ENCODE measurements at regions not wholly inside any gene's neighbourhood (a gene's known extent, or its start where the extent isn't known, plus 50 kb on each side); places are given as distances from the start of the nearest gene placed in this dataset.

DNA sequence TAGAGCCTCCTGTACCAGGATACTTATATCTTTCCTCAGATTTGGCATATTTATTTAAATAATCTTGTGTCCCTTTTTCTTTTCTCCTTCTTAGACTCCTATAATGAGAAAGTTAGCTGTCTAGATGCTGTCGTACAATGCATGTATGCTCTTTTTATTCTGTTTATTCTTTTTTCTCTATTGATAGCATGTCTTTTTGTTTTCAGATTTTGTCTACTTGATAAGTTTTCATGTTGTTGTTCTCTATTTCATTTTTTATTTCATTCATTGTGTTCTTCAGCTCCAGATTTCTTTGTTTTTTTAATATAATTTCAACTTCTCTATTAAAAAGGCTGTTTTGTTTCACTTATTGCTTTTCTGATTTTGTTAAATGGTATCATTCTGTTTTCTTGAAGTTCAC, 674.3 kb upstream of the POU3F3 start:
- peaks cover 3 to 6% of the 10 kb centered on the region in 2 donors for H3K9me3 ChIP-seq (ENCODE audit: control insufficient read depth in 2 of 2, low read length in 2 of 2)
- H3K9ac ChIP-seq (ENCODE audit: low read length in 2 of 2), result no peak overlapping the region
- no peak overlapping the region for H3K4me3 ChIP-seq (ENCODE audit: low read length in 2 of 2)
- H3K27me3 ChIP-seq (ENCODE audit: control insufficient read depth in 1 of 2, insufficient read depth in 2 of 2, low read length in 2 of 2), result no peaks in the 10 kb centered on the region
- H3K36me3 ChIP-seq (ENCODE audit: control insufficient read depth in 2 of 2, insufficient read depth in 2 of 2, low read length in 2 of 2), result no peaks in the 10 kb centered on the region
- no peaks in the 10 kb centered on the region for H3K4me1 ChIP-seq (ENCODE audit: control insufficient read depth, insufficient read depth, low read length)
- no peak overlapping the region for H3K27ac ChIP-seq (ENCODE audit: low read length)

DNA sequence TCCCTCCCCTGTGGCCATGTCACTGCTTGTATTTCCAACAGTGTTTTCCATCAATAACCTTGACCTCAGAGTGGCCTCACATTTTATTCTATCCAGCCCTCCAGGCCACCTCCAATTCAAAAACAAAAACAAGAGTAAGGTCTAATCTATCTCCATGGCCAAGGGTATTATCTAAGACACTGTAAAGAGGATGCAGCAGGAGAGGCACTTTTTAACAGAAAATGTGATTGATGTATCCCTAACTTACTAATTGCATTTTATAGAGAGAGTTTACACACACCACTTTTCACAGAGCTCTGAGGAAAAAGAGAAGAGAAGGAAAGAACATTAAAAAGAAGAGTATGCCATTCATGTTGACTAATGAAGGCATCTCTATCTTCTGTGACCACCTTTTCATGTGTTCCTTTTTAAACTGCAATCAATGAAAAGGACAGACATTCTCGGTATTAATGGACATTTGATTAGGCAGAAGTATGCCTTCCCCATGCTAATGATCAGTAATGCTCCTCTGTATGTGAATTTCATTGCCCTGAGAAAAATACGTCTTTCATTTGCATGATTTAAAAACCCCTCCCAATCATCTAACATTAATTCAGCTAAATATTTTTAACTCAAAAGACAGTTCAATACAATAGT, 653.3 kb upstream of the POU3F3 start:
- H3K4me3 ChIP-seq (ENCODE audit: low read length in 2 of 2), result no peak overlapping the region

DNA sequence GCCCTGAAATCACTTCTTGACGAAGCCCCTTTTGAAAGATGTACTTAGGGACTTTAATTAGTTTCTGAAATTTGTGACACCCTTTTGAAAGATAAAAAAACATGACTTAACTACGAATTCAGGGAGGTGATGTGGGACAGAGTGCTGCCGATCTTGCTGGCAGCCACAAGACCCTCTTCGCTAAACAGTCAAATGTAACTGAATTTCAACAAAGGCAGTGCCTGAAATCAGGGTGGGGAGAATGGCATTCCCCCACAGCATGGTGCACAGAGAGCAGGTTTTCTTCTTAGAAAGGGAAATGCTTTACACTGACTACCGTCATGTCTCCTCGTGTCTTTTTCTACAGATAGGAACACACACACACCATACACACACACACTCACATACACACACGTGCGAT, 640.2 kb upstream of the POU3F3 start:
- no peaks in the 10 kb centered on the region for H3K27me3 ChIP-seq (ENCODE audit: control insufficient read depth in 1 of 2, insufficient read depth in 2 of 2, low read length in 2 of 2)
- H3K9me3 ChIP-seq (ENCODE audit: control insufficient read depth in 2 of 2, low read length in 2 of 2), result no peaks in the 10 kb centered on the region
- H3K9ac ChIP-seq (ENCODE audit: low read length in 2 of 2), result no peak overlapping the region
- H3K4me3 ChIP-seq (ENCODE audit: low read length in 2 of 2), result no peak overlapping the region
- H3K27ac ChIP-seq (ENCODE audit: low read length), result no peak overlapping the region
- no peaks in the 10 kb centered on the region for H3K4me1 ChIP-seq (ENCODE audit: control insufficient read depth, insufficient read depth, low read length)
- no peaks in the 10 kb centered on the region for H3K36me3 ChIP-seq (ENCODE audit: control insufficient read depth in 2 of 2, insufficient read depth in 2 of 2, low read length in 2 of 2)

More for the DNA sequence above, 653.3 kb upstream of the POU3F3 start:
- Histone ChIP-seq H3K9me3 (ENCODE audit: control insufficient read depth in 2 of 2, low read length in 2 of 2) (no peaks in the 10 kb centered on the region), H3K27ac (ENCODE audit: low read length) (no peak overlapping the region), H3K27me3 (ENCODE audit: control insufficient read depth in 1 of 2, insufficient read depth in 2 of 2, low read length in 2 of 2) (no peaks in the 10 kb centered on the region), H3K4me1 (ENCODE audit: control insufficient read depth, insufficient read depth, low read length) (no peaks in the 10 kb centered on the region), H3K9ac (ENCODE audit: low read length in 2 of 2) (no peak overlapping the region), H3K36me3 (ENCODE audit: control insufficient read depth in 2 of 2, insufficient read depth in 2 of 2, low read length in 2 of 2) (no peaks in the 10 kb centered on the region)

DNA sequence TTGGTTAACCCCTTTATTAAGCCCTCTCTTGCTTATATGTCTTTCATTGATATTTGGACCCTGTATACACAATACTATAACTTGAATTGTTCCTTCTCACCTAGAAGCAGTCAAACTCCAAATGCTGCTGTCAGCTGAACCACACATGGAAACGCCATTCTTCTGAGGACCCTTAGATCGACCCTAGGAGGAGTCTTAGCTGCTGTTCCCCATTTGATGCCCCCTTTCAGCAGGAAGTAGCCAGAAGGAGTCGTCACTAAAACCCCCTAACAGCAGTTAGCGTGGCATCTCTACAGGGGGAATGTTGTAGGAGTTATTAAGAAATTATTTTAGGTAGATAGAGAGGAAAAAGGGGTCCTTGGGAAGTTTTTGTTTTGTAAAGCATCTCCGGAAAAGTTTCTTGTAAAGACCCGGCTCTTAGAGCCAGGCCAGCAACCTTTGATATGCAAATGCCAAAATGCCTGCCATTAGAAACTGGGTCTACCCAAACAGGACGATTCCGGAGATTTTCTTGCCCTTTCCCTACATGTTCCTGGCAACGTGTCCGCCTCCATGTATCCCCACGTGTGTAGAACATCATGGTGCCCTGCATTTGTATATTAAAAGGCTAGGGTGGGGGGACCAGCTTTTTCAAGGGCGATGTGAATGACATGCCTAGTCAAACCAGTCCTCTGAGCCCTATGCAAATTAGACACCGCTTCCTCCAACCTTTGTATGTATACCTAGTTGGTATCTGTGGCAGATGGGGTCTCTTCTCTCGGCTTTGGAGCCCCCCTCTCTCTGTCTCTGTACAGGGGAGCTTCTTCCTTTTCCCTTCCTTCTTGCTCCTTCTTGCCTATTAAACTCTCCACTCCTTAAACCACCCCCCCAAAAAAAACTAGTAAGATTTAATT, 638.4 kb upstream of the POU3F3 start:
- no peaks in the 10 kb centered on the region for H3K9me3 ChIP-seq (ENCODE audit: control insufficient read depth in 2 of 2, low read length in 2 of 2)
- no peak overlapping the region for H3K9ac ChIP-seq (ENCODE audit: low read length in 2 of 2)
- H3K27me3 ChIP-seq (ENCODE audit: control insufficient read depth in 1 of 2, insufficient read depth in 2 of 2, low read length in 2 of 2), result no peaks in the 10 kb centered on the region
- no peak overlapping the region for H3K27ac ChIP-seq (ENCODE audit: low read length)
- H3K4me1 ChIP-seq (ENCODE audit: control insufficient read depth, insufficient read depth, low read length), result no peaks in the 10 kb centered on the region
- no peaks in the 10 kb centered on the region for H3K36me3 ChIP-seq (ENCODE audit: control insufficient read depth in 2 of 2, insufficient read depth in 2 of 2, low read length in 2 of 2)
- H3K4me3 ChIP-seq (ENCODE audit: low read length in 2 of 2), result no peak overlapping the region

DNA sequence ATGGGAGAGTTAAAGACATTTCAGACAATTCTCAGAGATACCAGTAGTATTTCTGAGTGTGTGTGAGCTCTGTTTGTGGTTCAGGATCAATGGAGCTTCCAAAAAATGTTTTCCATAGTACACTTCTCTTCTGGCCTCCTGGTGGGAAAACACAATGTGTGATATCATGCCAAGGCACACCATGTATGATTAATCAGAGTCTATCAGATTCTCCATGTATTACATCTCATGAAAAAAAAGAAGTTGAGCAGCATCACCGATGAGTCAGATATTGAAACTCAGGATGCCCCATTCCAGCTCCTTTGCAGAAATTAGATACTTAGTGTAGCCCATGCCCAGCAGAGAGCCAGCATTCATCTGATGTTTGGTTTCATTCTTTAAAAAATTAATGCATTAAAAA, 620.3 kb upstream of the POU3F3 start:
- Histone ChIP-seq H3K9ac (ENCODE audit: low read length in 2 of 2) (no peak overlapping the region), H3K36me3 (ENCODE audit: control insufficient read depth in 2 of 2, insufficient read depth in 2 of 2, low read length in 2 of 2) (no peaks in the 10 kb centered on the region), H3K4me3 (ENCODE audit: low read length in 2 of 2) (no peak overlapping the region), H3K4me1 (ENCODE audit: control insufficient read depth, insufficient read depth, low read length) (no peaks in the 10 kb centered on the region), H3K27me3 (ENCODE audit: control insufficient read depth in 1 of 2, insufficient read depth in 2 of 2, low read length in 2 of 2) (no peaks in the 10 kb centered on the region), H3K27ac (ENCODE audit: low read length) (no peak overlapping the region), H3K9me3 (ENCODE audit: control insufficient read depth in 2 of 2, low read length in 2 of 2) (no peaks in the 10 kb centered on the region)

DNA sequence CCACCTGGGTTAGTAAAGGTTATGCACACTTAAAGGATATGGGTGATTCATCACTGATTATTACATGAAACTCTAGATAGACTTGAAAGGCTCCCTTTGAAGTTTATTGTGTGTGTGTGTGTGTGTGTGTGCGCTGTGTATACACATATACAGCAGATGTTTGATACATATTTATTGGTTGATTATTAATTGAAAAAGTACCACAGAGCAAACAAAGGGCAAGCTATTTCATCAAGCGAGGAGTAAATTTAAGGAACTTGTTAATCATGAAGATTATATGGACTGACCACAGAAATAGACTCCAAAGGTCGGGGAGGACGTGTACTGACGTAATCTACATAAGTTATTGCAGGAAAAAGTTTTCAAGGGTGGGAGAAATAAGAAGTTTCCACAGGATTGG, 617.4 kb upstream of the POU3F3 start:
- H3K27ac ChIP-seq (ENCODE audit: low read length), result no peak overlapping the region
- H3K4me1 ChIP-seq (ENCODE audit: control insufficient read depth, insufficient read depth, low read length), result no peaks in the 10 kb centered on the region
- no peak overlapping the region for H3K4me3 ChIP-seq (ENCODE audit: low read length in 2 of 2)
- H3K27me3 ChIP-seq (ENCODE audit: control insufficient read depth in 1 of 2, insufficient read depth in 2 of 2, low read length in 2 of 2), result no peaks in the 10 kb centered on the region
- H3K36me3 ChIP-seq (ENCODE audit: control insufficient read depth in 2 of 2, insufficient read depth in 2 of 2, low read length in 2 of 2), result no peaks in the 10 kb centered on the region
- no peak overlapping the region for H3K9ac ChIP-seq (ENCODE audit: low read length in 2 of 2)
- H3K9me3 ChIP-seq (ENCODE audit: control insufficient read depth in 2 of 2, low read length in 2 of 2), result no peaks in the 10 kb centered on the region

DNA sequence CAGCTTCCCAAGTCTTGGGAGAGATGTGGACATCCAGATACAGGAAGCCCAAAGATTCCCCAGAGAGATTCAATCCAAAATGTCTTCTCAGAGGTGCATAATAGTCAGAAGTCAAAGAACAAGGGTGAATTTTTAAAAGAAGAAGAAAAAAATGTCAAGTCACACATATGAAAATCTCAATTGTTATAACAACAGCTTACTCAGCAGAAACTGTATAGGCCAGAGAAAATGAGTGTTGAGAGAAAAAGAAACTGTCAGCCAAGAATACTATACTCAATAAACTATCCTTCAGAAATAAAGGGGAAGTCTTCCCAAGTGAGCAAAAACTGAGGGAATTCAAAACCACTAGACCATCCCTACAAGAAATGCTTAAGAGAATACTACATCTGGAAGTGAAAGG, 612.9 kb upstream of the POU3F3 start:
- H3K9me3 ChIP-seq (ENCODE audit: control insufficient read depth in 2 of 2, low read length in 2 of 2), result no peaks in the 10 kb centered on the region
- no peaks in the 10 kb centered on the region for H3K27me3 ChIP-seq (ENCODE audit: control insufficient read depth in 1 of 2, insufficient read depth in 2 of 2, low read length in 2 of 2)
- H3K36me3 ChIP-seq (ENCODE audit: control insufficient read depth in 2 of 2, insufficient read depth in 2 of 2, low read length in 2 of 2), result no peaks in the 10 kb centered on the region
- no peak overlapping the region for H3K27ac ChIP-seq (ENCODE audit: low read length)
- no peaks in the 10 kb centered on the region for H3K4me1 ChIP-seq (ENCODE audit: control insufficient read depth, insufficient read depth, low read length)
- H3K9ac ChIP-seq (ENCODE audit: low read length in 2 of 2), result no peak overlapping the region
- H3K4me3 ChIP-seq (ENCODE audit: low read length in 2 of 2), result no peak overlapping the region

DNA sequence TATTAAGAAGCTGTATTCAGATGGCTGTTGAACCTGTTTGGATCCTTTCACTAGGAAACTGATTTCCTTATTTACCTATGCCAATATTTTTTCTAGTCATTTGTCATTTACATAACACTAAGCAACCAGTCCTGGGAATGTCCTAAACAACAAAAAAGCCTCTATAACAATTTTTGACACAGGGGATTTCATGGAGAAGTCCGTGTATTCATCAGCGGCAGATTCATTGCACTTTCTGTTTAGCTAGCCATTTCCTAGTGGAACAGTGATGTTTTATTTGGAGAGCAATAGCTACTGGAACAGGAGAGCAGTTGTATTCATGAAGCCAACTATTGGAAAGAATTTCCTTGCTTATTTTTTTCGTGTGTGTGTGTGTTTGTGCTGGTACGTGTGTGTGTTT, 604.3 kb upstream of the POU3F3 start:
- no peak overlapping the region for H3K4me3 ChIP-seq (ENCODE audit: low read length in 2 of 2)
- H3K36me3 ChIP-seq (ENCODE audit: control insufficient read depth in 2 of 2, insufficient read depth in 2 of 2, low read length in 2 of 2), result no peaks in the 10 kb centered on the region
- H3K27me3 ChIP-seq (ENCODE audit: control insufficient read depth in 1 of 2, insufficient read depth in 2 of 2, low read length in 2 of 2), result no peaks in the 10 kb centered on the region
- H3K9me3 ChIP-seq (ENCODE audit: control insufficient read depth in 2 of 2, low read length in 2 of 2), result peaks cover 0 to 5% of the 10 kb centered on the region in 2 donors
- H3K27ac ChIP-seq (ENCODE audit: low read length), result no peak overlapping the region
- H3K9ac ChIP-seq (ENCODE audit: low read length in 2 of 2), result no peak overlapping the region
- H3K4me1 ChIP-seq (ENCODE audit: control insufficient read depth, insufficient read depth, low read length), result no peaks in the 10 kb centered on the region

DNA sequence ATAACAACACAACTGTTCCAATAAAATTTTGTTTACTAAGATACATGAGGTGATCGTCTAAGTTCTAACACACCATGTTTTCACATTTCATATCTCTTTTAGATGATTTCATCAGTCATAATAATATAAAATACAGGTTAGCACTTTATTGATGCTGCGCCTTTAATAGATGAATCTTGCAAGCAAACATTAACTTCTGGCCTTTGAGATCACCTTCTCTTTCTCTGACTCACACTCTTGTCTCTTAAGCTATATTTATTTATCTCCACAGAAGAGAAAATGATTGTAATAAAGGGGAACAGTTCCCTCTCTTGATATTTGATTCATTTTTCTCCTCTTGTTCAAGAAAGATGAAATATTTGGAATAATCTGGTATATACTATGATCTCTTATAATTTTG, 603.3 kb upstream of the POU3F3 start:
- no peak overlapping the region for H3K27ac ChIP-seq (ENCODE audit: low read length)
- no peaks in the 10 kb centered on the region for H3K4me1 ChIP-seq (ENCODE audit: control insufficient read depth, insufficient read depth, low read length)
- H3K9me3 ChIP-seq (ENCODE audit: control insufficient read depth in 2 of 2, low read length in 2 of 2), result peaks cover 0 to 5% of the 10 kb centered on the region in 2 donors
- H3K4me3 ChIP-seq (ENCODE audit: low read length in 2 of 2), result no peak overlapping the region
- no peaks in the 10 kb centered on the region for H3K27me3 ChIP-seq (ENCODE audit: control insufficient read depth in 1 of 2, insufficient read depth in 2 of 2, low read length in 2 of 2)
- no peaks in the 10 kb centered on the region for H3K36me3 ChIP-seq (ENCODE audit: control insufficient read depth in 2 of 2, insufficient read depth in 2 of 2, low read length in 2 of 2)
- H3K9ac ChIP-seq (ENCODE audit: low read length in 2 of 2), result no peak overlapping the region

DNA sequence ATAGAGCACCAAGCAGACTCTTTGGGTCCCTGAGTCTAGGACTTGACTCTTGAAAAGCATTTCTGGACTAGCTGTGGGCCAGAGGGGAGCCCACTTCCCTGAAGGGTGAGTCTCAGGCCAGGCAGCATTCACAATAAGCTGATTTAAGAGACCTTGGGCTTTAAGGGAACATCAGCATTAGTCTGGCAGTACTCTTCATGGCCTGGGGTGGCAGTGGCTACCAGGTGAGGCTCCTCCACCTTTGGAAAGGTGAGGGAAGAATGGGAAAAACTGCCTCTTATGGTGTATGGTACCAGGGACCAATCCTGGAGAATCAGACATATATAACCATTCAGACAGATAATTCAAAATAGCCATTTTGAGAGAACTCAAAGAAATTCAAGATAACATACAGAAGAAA, 599.9 kb upstream of the POU3F3 start:
- H3K9ac ChIP-seq (ENCODE audit: low read length in 2 of 2), result no peak overlapping the region
- H3K4me3 ChIP-seq (ENCODE audit: low read length in 2 of 2), result no peak overlapping the region
- H3K27ac ChIP-seq (ENCODE audit: low read length), result no peak overlapping the region
- H3K36me3 ChIP-seq (ENCODE audit: control insufficient read depth in 2 of 2, insufficient read depth in 2 of 2, low read length in 2 of 2), result no peaks in the 10 kb centered on the region
- H3K27me3 ChIP-seq (ENCODE audit: control insufficient read depth in 1 of 2, insufficient read depth in 2 of 2, low read length in 2 of 2), result no peaks in the 10 kb centered on the region
- H3K4me1 ChIP-seq (ENCODE audit: control insufficient read depth, insufficient read depth, low read length), result no peaks in the 10 kb centered on the region
- peaks cover 0 to 5% of the 10 kb centered on the region in 2 donors for H3K9me3 ChIP-seq (ENCODE audit: control insufficient read depth in 2 of 2, low read length in 2 of 2)

DNA sequence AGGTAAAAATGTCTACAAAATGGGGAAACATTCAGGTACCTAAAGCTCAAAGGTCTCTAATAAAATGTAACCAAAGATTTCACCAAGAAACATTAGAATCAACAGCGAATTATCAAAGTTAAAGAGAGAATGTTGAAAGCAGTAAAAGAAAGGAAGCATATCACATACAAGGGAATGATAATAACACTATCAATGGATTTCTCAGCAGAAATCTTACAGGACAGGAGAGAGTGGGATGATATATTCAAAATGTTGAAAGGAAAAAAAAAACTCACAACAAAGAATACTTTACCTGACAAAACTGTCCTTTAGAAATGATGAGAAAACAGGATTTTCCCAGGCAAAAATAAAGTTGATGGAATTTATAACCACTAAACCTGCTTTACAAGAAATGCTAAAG, 591.2 kb upstream of the POU3F3 start:
- H3K9ac ChIP-seq (ENCODE audit: low read length in 2 of 2), result no peak overlapping the region
- H3K4me3 ChIP-seq (ENCODE audit: low read length in 2 of 2), result no peak overlapping the region
- H3K27me3 ChIP-seq (ENCODE audit: control insufficient read depth in 1 of 2, insufficient read depth in 2 of 2, low read length in 2 of 2), result no peaks in the 10 kb centered on the region
- no peaks in the 10 kb centered on the region for H3K36me3 ChIP-seq (ENCODE audit: control insufficient read depth in 2 of 2, insufficient read depth in 2 of 2, low read length in 2 of 2)
- no peak overlapping the region for H3K27ac ChIP-seq (ENCODE audit: low read length)
- H3K4me1 ChIP-seq (ENCODE audit: control insufficient read depth, insufficient read depth, low read length), result no peaks in the 10 kb centered on the region
- H3K9me3 ChIP-seq (ENCODE audit: control insufficient read depth in 2 of 2, low read length in 2 of 2), result peaks cover 0 to 8% of the 10 kb centered on the region in 2 donors
